Mesenteric fat pad (tissue), 1 donor: ENCODE measurements at regions not wholly inside any gene's neighbourhood (a gene's known extent, or its start where the extent isn't known, plus 50 kb on each side); places are given as distances from the start of the nearest gene placed in this dataset.

Source experiments
- DNase-seq: peaks from one replicate; pipeline ENCODE4 v3.0.0-alpha.2; 2020; ENCODE audit warnings: low spot score
- donor health status: DM: yes; HTN: yes; CAD: no.

DNA sequence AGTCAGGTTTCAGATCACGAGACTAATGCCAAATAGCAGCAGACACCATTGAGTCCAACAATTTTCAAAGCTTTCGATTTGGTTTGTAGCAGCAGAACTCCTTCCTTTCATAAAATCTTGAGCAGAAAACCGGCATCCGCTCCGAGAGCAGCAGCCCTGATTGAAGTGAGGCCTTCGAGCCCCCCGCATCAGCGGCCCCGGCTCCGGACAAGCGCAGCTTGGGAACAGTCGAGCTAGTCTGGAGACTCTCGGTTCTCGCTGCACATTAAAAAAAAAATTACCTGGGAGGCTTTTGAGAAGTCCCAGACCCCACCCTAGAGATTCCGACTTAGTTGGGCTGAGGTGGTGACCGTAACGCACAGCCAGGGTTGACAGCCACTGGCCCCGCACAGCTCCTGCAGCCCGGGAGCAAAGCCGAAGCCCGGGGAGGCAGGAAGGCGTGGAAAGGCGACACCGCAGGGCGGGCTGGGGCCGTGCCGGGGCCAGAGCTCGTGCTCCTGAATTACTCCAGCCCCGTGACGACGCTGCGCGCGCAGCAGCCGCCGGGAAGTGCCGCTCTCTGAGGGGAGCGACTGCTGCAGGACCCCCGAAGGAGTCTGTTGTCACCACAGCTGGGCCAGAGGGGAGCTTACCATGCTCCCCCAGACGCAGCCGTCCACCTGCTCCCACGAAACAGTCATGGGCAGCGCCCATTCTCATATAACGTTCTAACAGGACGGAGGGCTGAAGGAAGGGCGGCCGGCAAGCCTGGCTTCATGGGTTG lies 57.8 kb downstream of the SPATA19 start:
- no peak for DNase-seq

DNA sequence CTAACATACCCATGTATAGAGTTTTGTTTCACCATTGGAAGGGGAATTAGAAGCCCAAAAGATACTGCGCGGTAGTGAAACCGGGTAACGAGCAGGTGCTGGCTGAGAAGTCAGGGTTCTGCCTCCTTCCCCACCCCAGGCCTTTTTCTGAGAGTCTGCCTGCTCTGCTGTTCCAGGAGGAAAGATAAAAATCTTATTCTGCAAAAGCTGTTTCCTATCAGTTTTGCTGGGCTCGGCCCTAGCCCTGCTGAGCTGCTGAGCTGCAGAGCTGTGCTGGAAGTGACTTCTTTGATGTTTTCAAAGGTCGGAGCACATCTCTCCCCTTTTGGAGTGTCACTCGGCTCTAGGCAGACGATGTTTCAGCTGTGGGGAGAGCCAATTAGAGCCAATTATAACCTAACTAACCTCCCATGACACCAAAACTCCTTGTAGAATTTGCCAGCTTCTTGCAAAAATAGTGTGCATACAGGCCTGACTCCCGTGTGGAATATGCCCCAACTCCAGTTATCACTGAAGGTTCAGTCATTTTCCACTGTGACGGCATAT lies 59.4 kb downstream of the SPATA19 start:
- DNase-seq = no peak

DNA sequence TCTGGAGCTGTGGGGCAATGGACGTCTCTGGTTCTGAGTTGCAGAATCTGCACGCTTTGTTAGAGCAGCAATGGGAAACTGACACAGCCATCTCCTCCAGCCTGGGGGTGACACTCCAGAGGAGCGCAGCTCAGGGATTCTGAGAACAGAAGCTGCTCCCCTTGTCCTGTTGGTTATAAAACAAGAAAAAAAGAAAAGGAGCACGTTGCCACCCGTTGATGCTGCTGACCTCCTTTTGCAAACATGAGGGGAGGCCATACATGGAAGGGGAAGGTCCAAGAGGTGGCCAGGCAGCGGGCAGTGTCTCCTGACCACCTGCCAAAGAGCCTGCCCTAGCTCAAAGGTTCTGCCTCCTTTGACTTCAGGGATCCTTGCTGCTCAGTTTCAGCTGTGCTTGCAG lies 61.0 kb downstream of the SPATA19 start:
- no peak for DNase-seq

DNA sequence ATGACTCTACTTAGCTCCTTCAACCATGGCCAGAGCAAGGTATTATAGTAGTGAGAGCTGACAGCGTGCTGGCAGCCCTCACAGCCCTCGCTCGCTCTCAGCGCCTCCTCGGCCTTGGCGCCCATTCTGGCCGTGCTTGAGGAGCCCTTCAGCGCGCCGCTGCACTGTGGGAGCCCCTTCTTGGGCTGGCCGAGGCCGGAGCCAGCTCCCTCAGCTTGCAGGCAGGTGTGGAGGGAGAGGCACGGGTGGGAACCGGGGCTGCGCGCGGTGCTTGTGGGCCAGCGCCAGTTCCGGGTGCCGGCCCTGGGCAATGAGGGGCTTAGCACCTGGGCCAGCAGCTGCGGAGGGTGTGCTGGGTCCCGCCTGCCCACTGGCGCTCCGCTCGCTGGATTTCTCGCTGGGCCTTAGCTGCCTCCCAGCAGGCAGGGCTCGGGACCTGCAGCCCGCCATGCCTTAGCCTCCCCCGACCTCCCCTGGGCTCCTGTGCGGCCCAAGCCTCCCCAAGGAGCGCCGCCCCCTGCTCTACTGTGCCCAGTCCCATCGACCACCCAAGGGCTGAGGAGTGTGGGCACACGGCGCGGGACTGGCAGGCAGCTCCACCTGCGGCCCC lies 63.1 kb downstream of the SPATA19 start:
- DNase-seq = no peak

DNA sequence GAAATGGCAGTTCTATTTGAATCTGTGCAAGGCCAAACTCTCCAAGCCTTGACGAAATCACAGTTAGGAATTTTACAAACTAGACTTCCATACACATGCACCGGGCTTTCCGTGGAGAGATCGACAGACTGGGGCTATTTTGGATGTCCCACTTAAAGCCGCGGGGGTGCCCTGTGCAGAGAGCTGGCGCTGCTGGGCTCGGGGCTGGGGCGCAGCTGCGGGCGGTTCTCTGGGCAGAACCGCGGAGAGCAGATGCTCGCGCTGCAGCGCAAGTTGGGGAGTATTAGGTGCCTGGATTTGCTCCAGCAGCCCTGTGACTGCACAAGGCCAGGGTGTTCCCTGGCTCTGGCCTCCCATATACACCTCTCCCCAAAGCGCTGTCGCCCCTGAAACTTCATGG lies 67.2 kb downstream of the SPATA19 start:
- no peak for DNase-seq

DNA sequence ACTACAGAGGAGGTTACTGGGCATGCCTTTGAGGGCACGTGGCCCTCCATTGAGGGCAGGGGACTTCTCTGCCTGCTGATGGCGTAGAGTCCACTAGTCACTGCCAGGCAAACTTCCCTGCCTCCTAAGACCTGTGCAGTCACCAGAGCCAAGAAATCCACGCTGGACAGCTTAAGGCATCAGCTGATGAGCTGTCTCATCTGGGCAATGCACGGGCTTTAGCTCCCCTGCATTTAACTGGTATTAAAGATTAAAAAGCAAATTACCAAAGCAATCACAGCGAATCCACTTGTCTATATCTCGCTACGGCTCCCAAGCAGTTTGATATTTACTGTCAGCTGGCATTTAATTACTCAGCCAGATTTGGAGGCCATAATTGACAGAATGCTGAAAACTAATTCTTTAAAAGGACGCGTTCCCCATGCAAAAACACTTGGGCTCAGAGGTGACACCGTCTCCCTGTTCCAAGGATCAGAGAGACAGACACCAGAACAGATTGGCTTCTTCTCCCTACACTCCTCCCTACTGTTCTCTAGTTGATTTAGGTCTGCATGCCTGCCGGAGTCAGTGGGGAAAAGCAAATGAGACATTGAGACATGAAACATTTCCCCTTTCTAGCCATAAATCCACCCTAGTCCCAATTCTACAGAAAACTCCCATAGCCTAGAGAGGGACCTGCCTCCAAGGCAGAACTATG lies 68.5 kb downstream of the SPATA19 start:
- no peak for DNase-seq

DNA sequence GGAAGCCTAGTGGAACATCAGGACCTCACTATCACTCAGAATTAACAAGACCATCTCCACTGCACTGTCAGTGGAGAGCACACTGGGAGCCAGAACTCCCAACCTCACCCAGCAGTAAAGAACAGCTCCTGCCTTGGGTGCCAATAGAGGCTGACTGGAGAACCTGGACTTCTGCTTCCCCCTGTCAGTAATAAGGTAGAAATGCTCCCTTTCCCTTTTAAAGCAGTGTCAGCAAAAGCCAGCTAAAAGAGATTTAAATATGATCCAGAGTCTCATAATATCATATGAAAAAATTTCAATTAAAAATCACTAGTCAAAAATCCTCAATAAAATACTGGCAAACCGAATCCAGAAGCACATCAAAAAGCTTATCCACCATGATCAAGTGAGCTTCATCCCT lies 82.8 kb downstream of the SPATA19 start:
- DNase-seq = no peak

DNA sequence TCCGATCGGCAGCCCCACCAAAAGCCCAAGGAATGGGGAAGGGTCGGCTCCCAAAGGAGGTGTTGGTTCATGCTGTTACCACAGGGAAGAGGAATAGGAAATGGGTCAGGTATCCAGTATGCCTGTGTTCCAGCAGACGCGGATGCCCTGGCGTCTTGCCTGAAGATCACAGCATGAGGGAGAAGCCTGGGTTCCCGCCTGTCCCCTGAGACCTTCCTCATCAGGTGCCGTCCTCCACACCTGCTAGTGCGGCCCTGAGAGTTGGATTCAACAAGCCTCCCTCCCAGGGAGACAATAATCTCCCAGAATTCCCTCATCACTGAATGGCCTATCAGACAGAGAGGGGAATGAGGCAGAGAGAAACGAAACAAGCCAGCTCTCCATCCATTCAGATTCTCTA lies 92.2 kb downstream of the SPATA19 start:
- DNase-seq = no peak

DNA sequence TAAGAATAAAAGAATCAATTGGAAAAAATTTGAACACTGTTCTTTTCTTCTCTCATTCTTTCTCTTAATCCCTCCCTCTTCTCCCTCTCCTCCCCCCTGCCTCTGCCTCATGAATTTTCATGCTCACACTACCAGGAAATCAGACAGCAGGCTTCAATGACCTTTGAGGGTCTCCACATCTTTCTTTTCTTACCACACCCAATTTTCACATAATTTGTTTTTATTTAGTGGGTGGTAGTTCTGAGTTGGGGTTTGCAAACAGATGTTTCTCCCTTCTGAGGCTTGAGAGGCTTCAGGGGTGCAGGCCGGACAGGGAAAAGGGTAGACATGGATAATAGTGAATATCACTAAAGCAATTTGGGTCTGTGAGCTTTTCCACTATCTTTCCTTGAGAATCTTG lies 95.5 kb downstream of the SPATA19 start:
- DNase-seq = no peak

DNA sequence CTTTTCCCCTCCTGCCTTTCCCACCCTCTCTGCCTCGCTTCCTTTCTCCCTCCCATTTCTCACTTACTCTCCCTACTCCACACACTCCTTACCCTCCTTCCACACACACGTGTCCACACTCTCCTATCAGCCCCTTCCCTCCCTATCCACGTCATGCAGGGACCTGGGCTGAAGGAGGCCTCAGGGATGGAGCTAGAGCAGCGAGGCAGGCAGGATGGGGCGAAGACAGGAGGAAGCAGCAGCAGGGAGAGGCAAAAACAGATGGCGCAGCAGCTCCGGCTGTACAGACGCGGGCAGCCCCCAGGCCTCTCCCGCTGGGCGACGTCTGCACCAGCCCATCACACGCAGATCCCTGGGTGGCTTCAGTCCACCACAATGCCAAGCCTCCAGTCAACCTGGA lies 97.9 kb downstream of the SPATA19 start:
- DNase-seq = no peak

DNA sequence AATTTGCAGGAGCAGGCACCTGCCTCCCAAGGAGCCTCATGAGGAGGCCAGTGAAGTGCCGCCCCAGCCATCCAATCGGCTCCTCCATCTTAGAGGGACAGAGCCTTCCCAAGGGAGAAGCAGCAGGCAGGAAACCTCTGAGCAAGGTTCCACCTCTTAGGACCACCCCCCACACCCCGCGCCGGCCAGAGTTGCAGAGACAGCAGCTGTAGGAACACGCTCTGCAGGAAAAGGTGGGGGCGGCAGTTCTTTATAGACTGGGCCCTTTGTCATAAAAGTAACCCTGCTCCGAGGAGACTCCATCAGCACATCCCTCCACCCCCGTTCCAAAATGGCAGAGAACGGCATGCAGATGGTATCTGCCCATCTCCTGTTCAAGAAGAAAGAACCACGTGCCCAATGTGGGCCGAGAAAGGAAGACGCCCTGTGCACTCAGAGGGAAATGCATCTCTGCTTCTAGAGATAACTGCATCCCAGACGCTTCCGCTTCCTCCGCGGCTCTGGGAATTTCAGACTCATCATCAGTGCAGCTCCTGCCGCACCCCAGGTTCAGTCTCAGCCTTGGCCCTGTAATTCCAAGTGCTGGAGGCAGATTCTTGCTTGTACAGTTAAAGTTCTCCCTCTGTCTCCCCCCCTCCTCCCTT lies 98.5 kb downstream of the SPATA19 start:
- no peak for DNase-seq

DNA sequence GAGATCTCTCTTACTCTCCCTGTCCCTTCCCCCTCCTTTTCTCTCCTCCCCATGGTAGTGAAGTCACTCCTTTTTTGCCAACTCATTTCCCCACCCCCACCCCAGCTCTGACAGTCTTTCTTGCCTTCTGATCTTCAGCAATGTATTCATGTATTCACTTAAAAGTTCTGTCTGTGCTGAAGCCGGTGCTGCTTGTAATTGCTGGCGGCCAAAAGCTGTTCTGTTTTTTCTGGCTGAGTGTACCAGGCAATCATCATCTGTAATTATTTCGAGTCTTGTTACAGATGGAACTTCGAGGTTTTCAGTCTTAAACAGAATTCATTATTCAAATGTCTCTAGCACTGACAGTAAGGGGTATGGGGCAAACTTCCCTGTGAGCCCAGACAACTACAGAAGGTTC lies 99.5 kb downstream of the SPATA19 start:
- no peak for DNase-seq

DNA sequence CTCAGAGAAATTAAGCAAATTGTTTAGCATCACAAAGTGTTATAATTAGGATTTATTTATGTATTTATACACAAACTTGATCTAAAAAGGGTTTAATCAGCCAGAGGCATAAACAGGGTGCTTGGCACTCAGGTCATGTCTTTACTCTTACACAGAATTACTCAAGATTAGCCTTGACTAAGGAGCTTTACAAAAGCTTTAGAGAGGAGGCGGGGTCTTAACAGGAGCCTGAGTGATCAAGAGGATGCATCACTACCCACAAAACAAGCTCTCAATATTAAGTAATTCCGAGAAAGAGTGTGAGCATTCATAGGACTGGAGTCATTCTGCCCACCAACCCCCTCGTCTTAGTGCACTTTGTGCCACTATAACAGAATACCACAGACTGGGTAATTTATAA lies 103.0 kb downstream of the SPATA19 start:
- no peak for DNase-seq

DNA sequence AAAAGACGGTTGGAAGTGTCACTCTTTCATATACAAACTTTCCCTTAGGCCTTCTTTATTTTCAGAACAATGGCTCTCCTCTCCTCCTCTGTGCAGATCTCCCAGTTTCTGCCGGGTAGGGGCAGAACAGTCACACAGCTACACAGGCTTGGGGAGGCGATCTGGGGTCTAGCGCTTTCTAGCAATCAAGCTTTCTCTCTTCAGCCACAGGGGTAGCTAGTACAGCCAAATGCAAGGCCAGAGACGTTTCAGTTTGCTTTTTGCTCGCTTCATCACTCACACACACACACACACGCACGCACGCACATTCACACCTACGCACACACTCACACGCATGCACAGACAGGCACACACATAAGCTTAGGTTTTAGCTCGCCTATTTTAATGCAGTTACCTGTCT lies 104.3 kb downstream of the SPATA19 start:
- DNase-seq = no peak

DNA sequence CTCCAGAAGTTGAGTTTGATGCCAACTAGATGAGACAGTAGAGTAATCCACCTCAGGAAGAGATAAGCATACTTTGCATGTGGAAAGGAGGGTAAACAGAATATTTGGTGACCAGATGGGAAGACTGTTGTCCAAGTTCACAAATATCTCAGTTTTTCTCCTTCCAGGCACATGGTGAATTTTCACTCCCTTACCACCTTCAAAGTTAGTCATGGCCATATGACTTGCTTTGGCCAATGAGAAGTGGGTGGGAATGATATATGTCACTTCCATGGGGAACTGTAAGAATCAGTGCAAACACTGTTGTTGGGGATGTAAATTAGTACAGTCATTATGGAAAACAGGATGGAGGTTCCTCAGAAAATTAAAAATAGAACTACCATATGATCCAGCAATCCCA lies 105.8 kb downstream of the SPATA19 start:
- no peak for DNase-seq

DNA sequence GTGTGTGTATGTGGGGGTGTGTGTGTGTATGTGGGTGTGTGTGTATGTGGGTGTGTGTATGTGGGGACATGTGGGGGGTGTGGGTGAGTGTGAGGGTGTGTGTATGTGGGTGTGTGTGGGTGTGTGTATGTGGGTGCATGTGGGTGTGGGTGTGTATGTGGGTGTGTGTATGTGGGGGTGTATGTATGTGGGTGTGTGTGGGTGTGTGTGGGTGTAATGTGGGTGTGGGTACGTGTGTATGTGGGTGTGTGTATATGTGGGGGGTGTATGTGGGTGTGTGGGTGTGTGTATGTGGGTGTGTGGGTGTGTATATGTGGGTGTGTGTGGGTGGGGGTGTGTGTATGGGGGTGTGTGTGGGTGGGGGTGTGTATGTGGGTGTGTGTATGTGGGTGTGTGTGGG lies 106.7 kb downstream of the SPATA19 start:
- DNase-seq = no peak

DNA sequence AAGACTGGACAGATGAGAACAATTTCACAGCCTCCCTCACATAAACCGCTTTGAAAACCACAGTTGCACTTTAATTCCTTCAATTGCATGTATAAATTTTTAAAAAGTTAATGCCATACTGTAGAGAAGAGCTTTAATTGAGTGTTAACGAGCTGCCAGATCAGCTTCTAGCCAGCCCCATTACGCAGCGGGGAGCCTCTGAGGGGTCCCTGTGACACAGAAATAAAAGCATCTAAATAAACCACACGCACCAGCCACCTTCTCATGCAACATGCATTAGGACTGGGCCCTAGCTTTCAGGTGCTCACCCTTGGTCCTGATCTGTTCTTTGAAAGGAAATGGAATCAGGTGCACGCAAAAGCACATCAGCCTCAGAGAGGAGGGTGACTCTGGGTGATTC lies 111.7 kb downstream of the SPATA19 start:
- DNase-seq = no peak

DNA sequence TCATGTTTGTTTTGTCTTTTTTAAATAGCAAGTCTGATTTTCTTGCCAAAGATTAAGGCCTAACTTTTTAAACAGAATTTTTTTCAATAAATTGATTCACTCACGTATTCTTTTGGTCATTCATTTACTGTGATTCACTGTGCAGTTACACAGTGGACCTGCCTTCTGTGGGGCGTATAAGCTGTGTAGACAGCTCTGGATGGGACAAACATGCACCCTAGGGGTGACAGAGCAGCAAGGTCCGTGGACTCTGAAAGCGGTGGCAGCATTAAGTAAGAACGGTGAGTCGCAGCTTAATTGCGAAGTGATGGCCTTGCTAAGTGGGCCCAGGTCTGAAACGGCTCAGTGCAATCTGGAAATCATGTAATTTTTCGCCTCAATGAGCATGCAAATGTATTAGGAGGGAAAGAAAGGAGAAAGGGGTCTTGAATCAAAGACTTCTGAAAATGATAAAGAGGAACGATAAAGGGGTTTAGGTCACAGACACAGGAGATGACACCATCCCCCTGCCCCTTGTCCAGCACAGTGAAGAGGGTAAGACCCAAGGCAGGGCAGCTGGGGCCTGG lies 113.1 kb downstream of the SPATA19 start:
- DNase-seq = no peak

DNA sequence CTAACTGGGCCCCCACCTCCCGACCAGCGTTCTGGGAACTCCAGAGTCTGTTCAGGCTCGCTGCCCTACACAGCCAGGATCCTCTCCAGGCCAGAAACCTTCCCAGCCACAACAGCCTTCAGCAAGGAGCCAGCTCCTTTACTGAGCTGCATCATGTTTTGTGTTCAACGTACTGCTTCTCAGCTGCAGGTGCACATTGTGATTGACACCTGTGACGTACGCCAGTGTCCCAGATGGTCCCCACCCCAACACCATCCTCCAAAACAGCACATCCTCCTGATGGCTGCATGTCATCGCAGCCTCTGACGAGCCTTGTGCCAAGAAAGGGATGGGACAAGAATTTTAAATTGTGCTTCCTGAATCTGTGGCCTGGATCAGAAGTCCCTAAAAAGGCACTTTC lies 117.5 kb downstream of the SPATA19 start:
- DNase-seq = no peak

DNA sequence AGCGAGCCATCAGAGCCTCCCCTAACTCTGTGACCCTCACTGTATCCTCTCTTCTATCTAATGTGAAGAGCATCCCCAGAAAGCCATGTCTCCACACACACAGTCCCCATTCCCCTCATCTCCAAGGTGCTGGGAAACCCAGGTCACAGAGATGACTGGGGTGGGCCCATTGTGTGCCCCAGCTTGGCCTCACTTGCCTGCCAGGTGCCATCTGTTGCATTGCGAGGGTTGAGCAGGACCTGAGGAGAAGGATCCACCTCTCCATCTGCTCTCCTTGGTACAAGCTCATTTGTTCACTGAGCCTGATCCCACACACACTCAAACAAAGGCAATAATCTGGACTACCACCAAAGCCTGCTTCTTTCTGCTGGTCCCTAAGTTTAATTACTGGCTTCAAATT lies 118.8 kb downstream of the SPATA19 start:
- DNase-seq = no peak

DNA sequence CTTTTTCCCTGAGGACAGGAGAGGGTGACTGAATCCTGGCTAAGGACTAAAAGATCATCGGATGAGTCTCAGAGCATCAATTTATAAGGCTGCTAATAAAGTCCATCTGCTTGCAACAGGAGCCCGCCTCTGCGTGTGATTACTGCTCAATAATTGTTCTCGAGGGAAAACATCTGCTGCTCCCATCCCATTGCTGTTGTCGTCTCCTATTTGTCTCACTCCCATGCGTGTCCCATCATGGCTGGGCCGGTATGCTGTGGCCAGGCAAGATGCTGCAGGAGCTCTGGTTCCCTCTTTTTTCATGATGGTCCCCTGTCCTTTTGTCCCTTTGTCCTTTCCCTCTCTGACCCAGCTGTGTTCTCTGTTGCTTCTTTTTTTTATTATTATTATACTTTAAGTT lies 121.2 kb downstream of the SPATA19 start:
- DNase-seq = no peak

DNA sequence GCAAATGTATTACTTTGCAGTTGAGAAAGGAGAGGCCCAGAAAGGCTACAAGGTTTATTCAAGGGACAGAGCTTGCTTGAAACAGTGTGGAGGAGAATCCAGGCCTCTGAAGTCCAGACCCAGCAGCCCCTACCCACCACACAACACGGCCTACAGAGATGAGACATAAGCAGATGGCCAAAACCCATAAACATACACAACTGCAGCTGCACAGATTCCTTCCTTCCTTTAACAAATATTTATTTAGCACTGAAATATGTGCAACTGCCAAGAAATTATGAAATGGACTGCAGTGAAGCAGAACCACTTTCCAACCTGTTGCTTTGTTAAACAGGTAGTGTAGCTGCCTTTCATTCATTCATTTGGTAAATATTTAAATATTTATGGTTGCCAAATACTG lies 122.3 kb downstream of the SPATA19 start:
- no peak for DNase-seq
